Panc1 (cell line): ENCODE measurements at regions not wholly inside any gene's neighbourhood (a gene's known extent, or its start where the extent isn't known, plus 50 kb on each side); places are given as distances from the start of the nearest gene placed in this dataset.

Source experiments
- ATAC-seq: fragments of 200-7000 bp; cut with Tn5 transposase; 2 replicates; pipeline ENCODE4 v1.9.1; 2020; ENCODE audit warnings: mild to moderate bottlenecking, moderate library complexity
- BruUV-seq: library from RNA; stranded (reverse); fragments of 400-500 nt; replicated peaks from 2 replicates; lab custom pipeline; 2021; lab: Mats Ljungman, UMichigan
- CTCF ChIA-PET: fragments of 300-600 bp; sonication (Branson Sonifier 250); formaldehyde crosslinking; loops from one replicate; lab custom pipeline; 2022; ENCODE audit warnings: antibody characterized with exemption; lab: Charles Lee
- POLR2A ChIA-PET: fragments of 300-600 bp; sonication (Branson Sonifier 250); formaldehyde crosslinking; loops from one replicate; lab custom pipeline; 2022; ENCODE audit warnings: antibody characterized with exemption; lab: Charles Lee
- DNase-seq: peaks from one replicate; pipeline ENCODE4 v3.0.0-alpha.2; 2010; ENCODE audit warnings: low read depth, low spot score
- H3K27ac ChIP-seq: 2 replicates; pipeline ENCODE4 v1.5.1; 2011; ENCODE audit warnings: mild to moderate bottlenecking, low read length, inconsistent platforms
- H3K27me3 ChIP-seq: fragments of 200-500 bp; sonication (Bioruptor generic); 2 replicates; pipeline ENCODE4 v1.6.0; 2014; ENCODE audit warnings: low read length, inconsistent platforms; ENCODE audit not compliant: control insufficient read depth, insufficient read depth
- H3K36me3 ChIP-seq: fragments of 200-500 bp; sonication (Bioruptor generic); 2 replicates; pipeline ENCODE4 v1.5.1; 2014; ENCODE audit warnings: inconsistent platforms, mild to moderate bottlenecking, low read length, moderate library complexity; ENCODE audit not compliant: control insufficient read depth, insufficient read depth
- H3K4me1 ChIP-seq: 2 replicates; pipeline ENCODE4 v1.5.1; 2011; ENCODE audit warnings: inconsistent platforms, mild to moderate bottlenecking, low read length, moderate library complexity; ENCODE audit not compliant: control insufficient read depth, insufficient read depth
- H3K4me3 ChIP-seq, 2 experiments: 2 replicates each; pipeline ENCODE4 v1.5.1; 2011 to 2012; ENCODE audit warnings: low read depth in 2 of 2, low read length in 2 of 2, mild to moderate bottlenecking in 2 of 2, inconsistent platforms in 1 of 2, moderate library complexity in 1 of 2
- H3K9me3 ChIP-seq: fragments of 200-500 bp; sonication (Bioruptor generic); 2 replicates; pipeline ENCODE4 v1.5.1; 2014; ENCODE audit warnings: low read depth, mild to moderate bottlenecking, inconsistent platforms, low read length, moderate library complexity; ENCODE audit not compliant: control insufficient read depth, insufficient read depth
- CTCF ChIP-seq: fragments of 450-650 bp; IDR thresholded peaks from 2 replicates; pipeline ENCODE4 v1.5.1; 2017; ENCODE audit warnings: mild to moderate bottlenecking
- POLR2AphosphoS5 ChIP-seq: IDR thresholded peaks from 2 replicates; pipeline ENCODE4 v1.6.1; 2012; ENCODE audit warnings: mild to moderate bottlenecking, low read depth, low read length, moderate library complexity
- SIN3A ChIP-seq: IDR thresholded peaks from 2 replicates; pipeline ENCODE4 v1.6.1; 2012; ENCODE audit warnings: low read depth, mild to moderate bottlenecking, low read length, moderate library complexity, borderline replicate concordance; ENCODE audit not compliant: insufficient read depth
- TCF7L2 ChIP-seq: IDR thresholded peaks from 2 replicates; pipeline ENCODE4 v1.6.1; 2011; ENCODE audit warnings: mild to moderate bottlenecking, low read depth, low read length, inconsistent platforms
- in situ Hi-C: cut with HindIII; loops from 2 replicates; pipeline ENCODE4 v1.10.0; 2016; ENCODE audit warnings: low sequenced_read_pairs, low pct_unique_long_range_greater_than_20kb
- intact Hi-C: fragments of 100-400 bp; cut with micrococcal nuclease; formaldehyde crosslinking; loops from one replicate; pipeline ENCODE4 v1.10.0; 2022; ENCODE audit not compliant: unreplicated experiment
- TF ChIP-seq, protein P1 (sequence below), 2 experiments: IDR thresholded peaks; 2 replicates each; pipeline ENCODE4 v1.6.1; 2011 to 2012; ENCODE audit warnings: low read depth in 2 of 2, control low read depth in 1 of 2, low read length in 1 of 2, mild to moderate bottlenecking in 1 of 2, moderate library complexity in 1 of 2; ENCODE audit not compliant: insufficient read depth in 1 of 2

DNA sequence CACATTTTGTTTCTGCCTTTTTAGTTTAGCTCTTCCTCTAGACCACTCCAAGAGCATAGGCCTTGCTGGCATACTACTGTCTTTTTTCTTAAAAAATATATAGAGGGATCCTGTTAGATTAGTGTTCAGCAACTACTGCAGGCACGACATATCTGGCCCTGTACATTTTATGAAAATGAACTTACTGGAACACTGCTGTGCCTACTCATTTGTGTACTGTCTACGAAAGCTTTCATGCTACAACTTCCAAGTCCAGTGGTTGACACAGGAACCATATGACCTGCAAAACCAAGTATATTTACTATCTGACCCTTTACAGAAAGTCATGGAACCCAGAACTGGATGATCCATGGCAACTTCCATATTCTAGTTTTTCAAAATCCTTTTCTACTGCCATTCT, 66.6 kb upstream of the SPTLC3 start:
- no TSS peak for BruUV-seq
- TF ChIP-seq, protein P1, sequence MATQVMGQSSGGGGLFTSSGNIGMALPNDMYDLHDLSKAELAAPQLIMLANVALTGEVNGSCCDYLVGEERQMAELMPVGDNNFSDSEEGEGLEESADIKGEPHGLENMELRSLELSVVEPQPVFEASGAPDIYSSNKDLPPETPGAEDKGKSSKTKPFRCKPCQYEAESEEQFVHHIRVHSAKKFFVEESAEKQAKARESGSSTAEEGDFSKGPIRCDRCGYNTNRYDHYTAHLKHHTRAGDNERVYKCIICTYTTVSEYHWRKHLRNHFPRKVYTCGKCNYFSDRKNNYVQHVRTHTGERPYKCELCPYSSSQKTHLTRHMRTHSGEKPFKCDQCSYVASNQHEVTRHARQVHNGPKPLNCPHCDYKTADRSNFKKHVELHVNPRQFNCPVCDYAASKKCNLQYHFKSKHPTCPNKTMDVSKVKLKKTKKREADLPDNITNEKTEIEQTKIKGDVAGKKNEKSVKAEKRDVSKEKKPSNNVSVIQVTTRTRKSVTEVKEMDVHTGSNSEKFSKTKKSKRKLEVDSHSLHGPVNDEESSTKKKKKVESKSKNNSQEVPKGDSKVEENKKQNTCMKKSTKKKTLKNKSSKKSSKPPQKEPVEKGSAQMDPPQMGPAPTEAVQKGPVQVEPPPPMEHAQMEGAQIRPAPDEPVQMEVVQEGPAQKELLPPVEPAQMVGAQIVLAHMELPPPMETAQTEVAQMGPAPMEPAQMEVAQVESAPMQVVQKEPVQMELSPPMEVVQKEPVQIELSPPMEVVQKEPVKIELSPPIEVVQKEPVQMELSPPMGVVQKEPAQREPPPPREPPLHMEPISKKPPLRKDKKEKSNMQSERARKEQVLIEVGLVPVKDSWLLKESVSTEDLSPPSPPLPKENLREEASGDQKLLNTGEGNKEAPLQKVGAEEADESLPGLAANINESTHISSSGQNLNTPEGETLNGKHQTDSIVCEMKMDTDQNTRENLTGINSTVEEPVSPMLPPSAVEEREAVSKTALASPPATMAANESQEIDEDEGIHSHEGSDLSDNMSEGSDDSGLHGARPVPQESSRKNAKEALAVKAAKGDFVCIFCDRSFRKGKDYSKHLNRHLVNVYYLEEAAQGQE (IDR thresholded peaks at IDR 0.05; ENCODE audit: insufficient read depth in 1 of 2, low read depth in 2 of 2, low read length in 1 of 2): no peak
- TF ChIP-seq POLR2AphosphoS5: no peak
- no peak for TF ChIP-seq TCF7L2
- TF ChIP-seq SIN3A: no peak
- no peak for TF ChIP-seq CTCF
- POLR2A ChIA-PET: no interaction called here
- DNase-seq (no peak), ATAC-seq (no peak)
- no peaks in the 10 kb centered on the region for H3K9me3 ChIP-seq
- no peaks in the 10 kb centered on the region for H3K27me3 ChIP-seq
- intact Hi-C loops (no loop called here), in situ Hi-C loops (no loop called here)
- no peak overlapping the region for H3K27ac ChIP-seq
- H3K4me1 ChIP-seq: no peaks in the 10 kb centered on the region
- no peak overlapping the region for H3K4me3 ChIP-seq
- H3K36me3 ChIP-seq: no peaks in the 10 kb centered on the region
- CTCF ChIA-PET: no interaction called here

DNA sequence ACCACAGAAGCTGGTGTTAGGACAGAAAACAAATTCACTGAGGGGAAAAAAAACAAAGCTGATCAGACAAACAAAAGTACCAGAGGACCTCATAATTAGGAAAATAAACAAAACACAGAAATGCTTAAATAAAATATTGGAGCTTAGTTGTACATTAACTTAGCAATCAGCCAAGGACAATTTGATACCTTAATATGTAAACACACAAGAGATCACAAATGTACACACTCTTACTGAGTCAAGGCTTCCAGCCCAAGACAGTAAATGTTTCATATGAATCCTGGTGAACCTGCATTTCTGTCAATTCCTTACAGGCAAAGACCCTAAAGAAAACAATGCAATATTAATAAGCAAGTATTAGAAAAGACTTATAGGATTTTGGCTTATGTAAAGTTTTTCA, 62.0 kb upstream of the SPTLC3 start:
- ChIA-PET CTCF (no interaction called here), POLR2A (no interaction called here)
- Histone ChIP-seq H3K27me3 (no peaks in the 10 kb centered on the region), H3K4me1 (no peaks in the 10 kb centered on the region), H3K36me3 (no peaks in the 10 kb centered on the region), H3K27ac (no peak overlapping the region), H3K9me3 (no peaks in the 10 kb centered on the region), H3K4me3 (no peak overlapping the region)
- intact Hi-C loops (no loop called here), in situ Hi-C loops (no loop called here)
- ATAC-seq (no peak), DNase-seq (no peak)
- BruUV-seq: no TSS peak
- TF ChIP-seq SIN3A: no peak
- no peak for TF ChIP-seq TCF7L2
- TF ChIP-seq, protein P1 (IDR thresholded peaks at IDR 0.05; ENCODE audit: insufficient read depth in 1 of 2, low read depth in 2 of 2, low read length in 1 of 2): no peak
- TF ChIP-seq POLR2AphosphoS5: no peak
- TF ChIP-seq CTCF: no peak
